ENCODE measurements at regions not wholly inside any gene's neighbourhood (a gene's known extent, or its start where the extent isn't known, plus 50 kb on each side); places are given as distances from the start of the nearest gene placed in this dataset.

- H3K79me2 ChIP-seq (ENCODE audit: insufficient read depth, low read length): no peaks in the 10 kb centered on the region
- no peaks in the 10 kb centered on the region for H3K4me1 ChIP-seq (ENCODE audit: control insufficient read depth in 1 of 2, insufficient read depth in 2 of 2, low read length in 2 of 2)
- no peak for DNase-seq
- H3K27ac ChIP-seq (ENCODE audit: low read depth in 1 of 2, low read length in 2 of 2): no peak overlapping the region
- no peak overlapping the region for H3K4me3 ChIP-seq (replicated peaks in 1 of 3; ENCODE audit: low read depth in 2 of 3, low read length in 3 of 3)
- H3K9ac ChIP-seq (ENCODE audit: insufficient read depth, low read length, poor library complexity, severe bottlenecking): no peak overlapping the region
- no peaks in the 10 kb centered on the region for H3K36me3 ChIP-seq (replicated peaks in 1 of 2; ENCODE audit: control insufficient read depth in 1 of 2, insufficient read depth in 2 of 2, low read length in 2 of 2)
- intact Hi-C loops (cut with micrococcal nuclease): no loop called here
- H3K27me3 ChIP-seq (ENCODE audit: control insufficient read depth in 2 of 2, insufficient read depth in 2 of 2, low read length in 2 of 2): no peaks in the 10 kb centered on the region
- H3K36me3 Mint-ChIP-seq: no peaks in the 10 kb centered on the region
- H3K4me1 Mint-ChIP-seq: no peaks in the 10 kb centered on the region
- no peak for TF ChIP-seq CTCF (IDR thresholded peaks at IDR 0.05)
- no peaks in the 10 kb centered on the region for H3K9me3 ChIP-seq (replicated peaks in 1 of 2; ENCODE audit: control insufficient read depth in 1 of 2, insufficient read depth in 1 of 2, low read length in 2 of 2)
- peaks cover 0 to 9% (median 6%) of the 10 kb centered on the region in 7 donors for H3K9me3 Mint-ChIP-seq
- no peak overlapping the region for H3K4me2 ChIP-seq (replicated peaks; ENCODE audit: extremely low read depth, low read length, poor library complexity, severe bottlenecking)
- H4K20me1 ChIP-seq (ENCODE audit: insufficient read depth, low read length): no peaks in the 10 kb centered on the region
- H2AFZ ChIP-seq (ENCODE audit: insufficient read depth, low read depth, low read length, poor library complexity, severe bottlenecking): no peak overlapping the region
- 95% methylated on average over 4 of the region's 4 CpGs for WGBS (ENCODE audit: insufficient coverage)
- H3K4me3 Mint-ChIP-seq: no peak overlapping the region
- no peak overlapping the region for H3K27ac Mint-ChIP-seq
- H3K27me3 Mint-ChIP-seq (ENCODE audit: low read depth in 3 of 3): no peaks in the 10 kb centered on the region
These were observed 520.7 kb upstream of the TCF4 start for GRCh38 chr18:56108478-56109367.

GRCh38 chr18:56107821-56108477, 520.0 kb upstream of the TCF4 start:
- no peak for DNase-seq
- intact Hi-C loops (cut with micrococcal nuclease): no loop called here
- H3K4me1 ChIP-seq (ENCODE audit: control insufficient read depth in 1 of 2, insufficient read depth in 2 of 2, low read length in 2 of 2): no peaks in the 10 kb centered on the region
- no peak overlapping the region for H3K4me3 ChIP-seq (replicated peaks in 1 of 3; ENCODE audit: low read depth in 2 of 3, low read length in 3 of 3)
- Mint-ChIP-seq H3K36me3 (no peaks in the 10 kb centered on the region), H3K27ac (no peak overlapping the region), H3K4me1 (no peaks in the 10 kb centered on the region), H3K27me3 (ENCODE audit: low read depth in 3 of 3) (no peaks in the 10 kb centered on the region), H3K9me3 (peaks cover 0 to 14% (median 11%) of the 10 kb centered on the region in 7 donors), H3K4me3 (no peak overlapping the region)
- no peaks in the 10 kb centered on the region for H3K27me3 ChIP-seq (ENCODE audit: control insufficient read depth in 2 of 2, insufficient read depth in 2 of 2, low read length in 2 of 2)
- no peak overlapping the region for H3K9ac ChIP-seq (ENCODE audit: insufficient read depth, low read length, poor library complexity, severe bottlenecking)
- TF ChIP-seq CTCF (IDR thresholded peaks at IDR 0.05): no peak
- H3K79me2 ChIP-seq (ENCODE audit: insufficient read depth, low read length): no peaks in the 10 kb centered on the region
- H2AFZ ChIP-seq (ENCODE audit: insufficient read depth, low read depth, low read length, poor library complexity, severe bottlenecking): no peak overlapping the region
- H3K9me3 ChIP-seq (replicated peaks in 1 of 2; ENCODE audit: control insufficient read depth in 1 of 2, insufficient read depth in 1 of 2, low read length in 2 of 2): no peaks in the 10 kb centered on the region
- H3K4me2 ChIP-seq (replicated peaks; ENCODE audit: extremely low read depth, low read length, poor library complexity, severe bottlenecking): no peak overlapping the region
- no peaks in the 10 kb centered on the region for H4K20me1 ChIP-seq (ENCODE audit: insufficient read depth, low read length)
- no peak overlapping the region for H3K27ac ChIP-seq (ENCODE audit: low read depth in 1 of 2, low read length in 2 of 2)
- WGBS (ENCODE audit: insufficient coverage): 94% methylated on average over 3 of the region's 5 CpGs
- no peaks in the 10 kb centered on the region for H3K36me3 ChIP-seq (replicated peaks in 1 of 2; ENCODE audit: control insufficient read depth in 1 of 2, insufficient read depth in 2 of 2, low read length in 2 of 2)
